Osteocyte (in vitro differentiated cells): ENCODE measurements at regions not wholly inside any gene's neighbourhood (a gene's known extent, or its start where the extent isn't known, plus 50 kb on each side); places are given as distances from the start of the nearest gene placed in this dataset.
A peak's percentile ranks its signal among the peaks of the same experiment; 100 is the strongest.

Source experiments
- DNase-seq: peaks from one replicate; pipeline ENCODE4 v3.0.0; 2021; ENCODE audit warnings: mixed read lengths; ENCODE audit not compliant: unreplicated experiment; ENCODE audit errors: extremely low spot score
- H3K27ac Mint-ChIP-seq: one replicate; pipeline ENCODE4 v1.8.0; 2021; ENCODE audit warnings: mild to moderate bottlenecking, mixed read lengths; ENCODE audit not compliant: unreplicated experiment
- H3K27me3 Mint-ChIP-seq: one replicate; pipeline ENCODE4 v1.8.0; 2021; ENCODE audit warnings: mixed read lengths; ENCODE audit not compliant: unreplicated experiment
- H3K36me3 Mint-ChIP-seq: one replicate; pipeline ENCODE4 v1.8.0; 2021; ENCODE audit warnings: mixed read lengths; ENCODE audit not compliant: unreplicated experiment
- H3K4me1 Mint-ChIP-seq: one replicate; pipeline ENCODE4 v1.8.0; 2021; ENCODE audit warnings: mixed read lengths; ENCODE audit not compliant: unreplicated experiment
- H3K4me3 Mint-ChIP-seq: one replicate; pipeline ENCODE4 v1.8.0; 2021; ENCODE audit warnings: mild to moderate bottlenecking, moderate library complexity, mixed read lengths; ENCODE audit not compliant: unreplicated experiment
- H3K9me3 Mint-ChIP-seq: one replicate; pipeline ENCODE4 v1.8.0; 2021; ENCODE audit warnings: mixed read lengths; ENCODE audit not compliant: unreplicated experiment
- CTCF ChIP-seq: fragments of 200-600 bp; sonication (generic); IDR thresholded peaks from 2 replicates; pipeline ENCODE4 v1.5.0; 2021; ENCODE audit warnings: antibody characterized with exemption, mild to moderate bottlenecking, moderate library complexity

GRCh38 chr11:134574425-134574824, 162.4 kb upstream of the B3GAT1 start:
- TF ChIP-seq CTCF, result no peak
- peak; percentile 78 for DNase-seq
- Mint-ChIP-seq H3K36me3 (no peaks in the 10 kb centered on the region), H3K9me3 (no peaks in the 10 kb centered on the region), H3K27me3 (peaks cover 5% of the 10 kb centered on the region), H3K4me3 (no peak overlapping the region), H3K27ac (no peak overlapping the region), H3K4me1 (no peaks in the 10 kb centered on the region)

GRCh38 chr11:134573857-134574256, 161.8 kb upstream of the B3GAT1 start:
- no peak for TF ChIP-seq CTCF
- H3K27me3 Mint-ChIP-seq, result peaks cover 8% of the 10 kb centered on the region
- no peaks in the 10 kb centered on the region for H3K4me1 Mint-ChIP-seq
- peak; percentile 80 for DNase-seq
- H3K9me3 Mint-ChIP-seq, result no peaks in the 10 kb centered on the region
- H3K4me3 Mint-ChIP-seq, result no peak overlapping the region
- H3K27ac Mint-ChIP-seq, result no peak overlapping the region
- H3K36me3 Mint-ChIP-seq, result no peaks in the 10 kb centered on the region

GRCh38 chr11:134572741-134573675, 161.0 kb upstream of the B3GAT1 start:
- TF ChIP-seq CTCF, result no peak
- Mint-ChIP-seq H3K4me1 (no peaks in the 10 kb centered on the region), H3K9me3 (no peaks in the 10 kb centered on the region), H3K27ac (no peak overlapping the region), H3K27me3 (peaks cover 5% of the 10 kb centered on the region), H3K36me3 (no peaks in the 10 kb centered on the region), H3K4me3 (no peak overlapping the region)
- peak; percentile 83 for DNase-seq

- H3K27ac Mint-ChIP-seq, result no peak overlapping the region
- H3K36me3 Mint-ChIP-seq, result no peaks in the 10 kb centered on the region
- H3K4me3 Mint-ChIP-seq, result no peak overlapping the region
- DNase-seq, result no peak
- TF ChIP-seq CTCF, result no peak
- H3K4me1 Mint-ChIP-seq, result no peaks in the 10 kb centered on the region
- peaks cover 5% of the 10 kb centered on the region for H3K27me3 Mint-ChIP-seq
- H3K9me3 Mint-ChIP-seq, result no peaks in the 10 kb centered on the region
Observed at GRCh38 chr11:134571301-134571700, 159.3 kb upstream of the B3GAT1 start.

- peaks cover 5% of the 10 kb centered on the region for H3K27me3 Mint-ChIP-seq
- no peak overlapping the region for H3K4me3 Mint-ChIP-seq
- H3K4me1 Mint-ChIP-seq, result no peaks in the 10 kb centered on the region
- no peak for TF ChIP-seq CTCF
- H3K27ac Mint-ChIP-seq, result no peak overlapping the region
- DNase-seq, result peak; percentile 46
- H3K36me3 Mint-ChIP-seq, result no peaks in the 10 kb centered on the region
- no peaks in the 10 kb centered on the region for H3K9me3 Mint-ChIP-seq
Observed at GRCh38 chr11:134569195-134569594, 157.2 kb upstream of the B3GAT1 start.
